Iris pigment epithelial cell (primary cell): ENCODE measurements at regions not wholly inside any gene's neighbourhood (a gene's known extent, or its start where the extent isn't known, plus 50 kb on each side); places are given as distances from the start of the nearest gene placed in this dataset.
"Not testable (repeated sequence)": the region's sequence is repeated elsewhere in the genome, so short reads cannot be mapped to it uniquely, and the experiment has no call there.

ENCODE experiments used
- DNase-seq: peaks from one replicate; pipeline ENCODE4 v3.0.0-alpha.2; 2011; ENCODE audit warnings: low read depth

DNA sequence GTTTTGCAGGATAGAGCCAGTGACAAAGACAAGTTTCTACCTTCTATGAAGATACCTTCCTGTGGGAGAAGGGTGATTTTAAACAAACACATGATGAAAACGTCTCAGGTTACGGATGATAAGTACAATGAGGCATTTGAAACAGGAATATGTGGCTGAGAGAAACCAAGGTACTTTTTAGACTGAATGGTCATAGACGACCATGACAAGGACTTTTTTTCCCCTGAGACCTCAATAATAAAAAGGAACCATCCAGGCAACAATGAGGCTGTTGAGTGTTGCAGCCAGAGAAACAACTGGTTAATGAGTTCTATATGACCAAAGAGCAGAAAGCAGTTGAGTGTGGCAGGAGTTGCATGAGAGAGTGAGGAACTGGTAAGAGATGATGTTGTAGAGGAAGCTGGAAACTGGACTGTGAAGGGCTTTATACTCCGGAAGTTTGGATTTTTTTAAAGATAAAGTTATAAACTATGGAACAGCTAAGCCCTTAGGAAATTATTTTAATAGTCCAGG, 306.1 kb upstream of the CYRIA start:
- no peak for DNase-seq

DNA sequence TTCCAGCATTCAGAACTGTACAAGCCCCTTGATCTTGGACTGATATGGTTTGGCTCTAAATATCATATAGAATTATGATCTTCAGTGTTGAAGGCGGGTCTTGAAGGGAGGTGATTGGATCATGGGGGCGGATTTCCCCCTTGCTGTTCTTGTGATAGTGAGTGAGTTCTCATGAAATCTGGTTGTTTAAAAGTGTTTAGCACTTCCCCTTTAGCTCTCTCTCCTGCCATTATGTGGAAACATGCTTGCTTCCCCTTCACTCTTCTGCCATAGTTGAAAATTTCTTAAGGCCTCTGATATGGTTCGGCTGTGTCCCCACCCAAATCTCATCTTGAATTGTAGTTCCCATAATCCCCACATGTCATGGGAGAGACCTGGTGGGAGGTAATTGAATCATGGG, 305.3 kb upstream of the CYRIA start:
- not testable (repeated sequence) for DNase-seq

DNA sequence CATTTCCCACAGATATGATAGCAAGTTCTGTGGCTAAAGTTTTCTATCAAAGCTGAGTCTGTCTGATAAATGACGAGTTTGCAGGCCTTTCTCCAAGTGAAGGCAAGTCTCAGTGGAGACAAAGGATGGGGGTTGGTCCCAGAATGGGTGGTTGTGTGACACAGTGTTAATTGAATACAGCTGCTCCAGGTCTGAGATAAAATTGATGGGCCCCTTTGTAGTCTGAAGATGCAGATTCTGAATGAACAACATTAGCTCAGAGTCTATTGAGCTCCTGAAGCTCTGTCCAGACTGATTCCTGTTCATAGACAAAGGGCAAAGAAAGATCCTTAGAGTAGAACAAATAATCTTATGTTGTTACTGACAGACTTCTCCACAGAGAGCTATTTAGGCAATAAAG, 296.9 kb upstream of the CYRIA start:
- DNase-seq: no peak

DNA sequence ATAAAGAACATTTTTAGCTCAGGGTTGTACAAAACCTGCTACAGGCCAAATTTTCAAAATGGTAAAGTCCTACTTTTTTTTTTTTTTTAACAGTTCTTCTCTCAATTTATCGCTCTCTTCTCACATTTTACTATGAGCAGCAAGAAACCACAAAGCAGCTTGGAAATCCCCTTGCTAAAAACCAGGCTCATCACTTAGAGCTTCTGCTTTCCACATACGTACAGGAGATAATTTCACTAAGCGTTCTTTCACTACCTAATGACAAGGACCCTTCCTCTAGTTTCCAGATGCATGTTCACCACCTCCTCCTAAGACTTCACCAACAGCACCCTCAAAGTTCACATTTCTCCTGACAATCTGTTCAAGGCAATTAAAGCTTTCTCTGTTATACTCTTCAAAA, 294.9 kb upstream of the CYRIA start:
- no peak for DNase-seq

DNA sequence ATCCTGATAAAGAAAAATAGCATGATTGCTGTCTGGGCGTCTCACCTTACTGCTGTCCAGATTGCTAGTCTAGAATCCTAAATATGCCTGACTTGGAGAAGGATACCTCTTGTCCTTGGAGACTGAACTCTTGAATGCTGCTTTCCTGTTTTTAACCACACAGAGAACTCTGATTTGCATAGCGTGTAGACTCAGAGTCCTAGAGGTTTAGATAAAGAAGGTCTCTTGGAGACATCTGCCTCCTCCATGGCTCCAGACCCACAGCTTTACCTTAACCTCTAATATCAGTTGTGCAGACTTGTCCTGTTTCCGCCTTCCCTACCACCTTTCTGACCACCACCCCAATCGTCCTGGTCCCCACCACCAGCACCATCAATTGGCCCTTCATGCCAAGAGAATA, 292.6 kb upstream of the CYRIA start:
- no peak for DNase-seq

DNA sequence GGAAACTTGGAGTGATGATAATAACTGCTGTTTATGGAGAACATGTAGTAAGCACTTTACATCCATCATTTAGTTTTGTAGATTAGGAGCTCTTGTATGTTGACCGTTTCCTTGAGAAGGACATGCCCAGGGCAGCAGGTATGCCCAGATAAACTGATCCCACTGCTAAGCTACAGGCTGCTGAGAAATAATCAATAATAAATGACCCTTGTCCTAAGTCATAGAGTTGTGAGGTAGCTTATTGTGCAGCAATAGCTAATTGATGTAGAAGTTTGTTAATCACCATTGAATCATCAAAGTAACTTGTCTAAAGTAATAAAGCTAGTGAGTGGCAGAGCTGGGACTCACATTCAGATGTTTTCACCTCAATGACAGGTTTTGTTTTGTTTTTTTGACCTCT, 287.2 kb upstream of the CYRIA start:
- no peak for DNase-seq

DNA sequence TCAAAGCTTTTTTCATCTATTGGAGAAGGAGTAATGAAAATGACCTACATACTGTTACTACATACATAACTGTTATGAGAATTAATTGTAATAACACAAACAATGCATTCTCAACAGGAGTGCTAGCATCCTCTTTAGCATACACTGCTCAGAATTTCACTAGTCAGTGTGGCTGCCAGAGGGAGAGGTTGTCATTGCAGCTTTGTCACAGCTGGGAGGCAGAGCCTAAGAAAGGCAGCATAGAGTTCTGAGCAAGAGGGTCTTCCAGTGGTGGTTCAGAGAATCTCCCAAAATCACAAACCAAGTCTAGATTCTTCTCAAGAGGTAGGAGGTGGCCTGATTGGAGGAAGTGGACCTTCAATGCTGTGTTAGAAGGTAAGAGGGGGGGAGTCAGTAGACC, 286.7 kb upstream of the CYRIA start:
- DNase-seq: no peak

DNA sequence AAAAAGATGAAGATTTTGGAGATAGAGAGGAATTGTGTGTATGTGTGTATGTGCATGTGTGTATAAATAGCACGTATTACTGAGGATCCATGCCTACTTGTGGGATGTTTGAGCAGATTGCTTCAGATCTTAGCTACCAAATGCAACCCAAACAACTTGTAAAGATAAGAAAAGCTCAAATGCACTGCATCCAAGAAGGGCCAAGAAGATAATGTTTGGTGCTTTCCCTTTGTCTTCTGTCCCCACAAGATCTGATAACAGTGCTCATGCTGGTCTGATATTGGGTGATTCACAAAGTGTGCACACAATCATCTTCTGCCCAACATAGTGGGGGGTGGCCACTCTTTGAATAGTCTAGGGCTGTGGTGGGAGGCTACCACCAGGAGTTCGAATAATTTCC, 284.8 kb upstream of the CYRIA start:
- no peak for DNase-seq

DNA sequence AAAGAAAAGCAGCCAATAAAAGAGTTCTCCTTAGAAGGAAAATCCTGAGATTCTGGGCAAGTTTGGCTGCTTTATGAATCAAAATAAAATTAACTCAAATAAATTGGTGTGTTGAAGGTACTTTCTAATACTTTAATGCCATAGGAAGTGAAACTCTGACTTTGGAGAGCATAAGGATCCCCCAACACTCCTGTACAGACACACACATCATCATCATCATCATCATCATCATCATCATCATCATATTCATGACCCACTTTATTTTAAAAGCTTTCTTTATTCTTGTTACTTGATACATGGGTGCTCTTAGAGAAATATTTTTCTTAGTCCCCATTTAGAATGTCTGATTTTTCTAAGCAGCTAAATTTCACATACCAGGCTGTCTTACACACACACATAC, 283.1 kb upstream of the CYRIA start:
- no peak for DNase-seq

DNA sequence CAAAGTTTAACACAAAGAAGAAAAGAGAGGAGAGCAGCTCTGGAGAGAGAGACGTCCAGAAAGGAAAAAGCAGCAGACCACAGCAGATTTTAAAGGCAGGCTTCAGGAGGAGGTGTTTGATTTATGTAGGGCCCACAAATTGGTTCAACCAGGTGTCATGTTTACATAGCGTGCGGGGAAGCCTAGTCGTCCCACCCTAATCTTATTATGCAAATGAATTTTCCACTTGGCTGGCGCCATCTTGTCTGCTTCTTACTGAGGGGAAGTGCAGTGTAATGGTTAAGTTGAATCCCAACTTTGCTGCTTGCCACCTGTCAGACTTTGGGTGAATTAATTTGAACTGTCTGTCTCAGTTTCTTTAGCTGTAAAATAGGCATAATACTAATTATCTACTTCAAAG, 282.4 kb upstream of the CYRIA start:
- no peak for DNase-seq

DNA sequence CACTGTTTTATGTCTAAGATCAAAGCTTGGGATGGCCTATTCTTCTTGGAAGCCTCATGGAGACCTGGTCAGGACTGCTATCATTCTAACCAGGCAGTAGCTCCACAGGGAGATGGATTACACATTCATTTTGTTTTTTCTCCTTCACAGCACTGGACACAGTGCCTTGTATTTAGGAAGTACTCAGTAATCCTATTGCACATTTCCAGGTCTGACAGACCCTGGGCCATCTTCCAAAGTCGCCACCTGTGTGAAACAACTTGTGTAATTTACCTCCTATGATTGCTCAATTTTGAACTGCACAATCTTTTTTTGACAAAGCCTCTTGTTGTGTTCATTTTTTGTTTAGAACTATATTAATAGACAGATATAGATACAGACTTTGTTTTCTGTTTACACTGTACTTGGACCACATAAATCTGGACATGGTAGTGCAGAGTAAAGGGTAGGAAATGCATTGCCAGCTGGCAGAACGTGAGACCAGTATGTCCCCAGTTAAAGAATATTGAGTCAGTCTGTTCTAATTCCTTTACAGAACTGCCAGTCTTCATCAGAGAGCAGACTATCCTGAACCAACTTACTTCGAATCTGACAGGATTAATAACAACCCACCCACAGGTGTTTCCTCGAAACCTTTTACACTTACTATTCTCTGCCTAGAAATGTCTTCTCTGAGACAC, 277.8 kb upstream of the CYRIA start:
- no peak for DNase-seq

DNA sequence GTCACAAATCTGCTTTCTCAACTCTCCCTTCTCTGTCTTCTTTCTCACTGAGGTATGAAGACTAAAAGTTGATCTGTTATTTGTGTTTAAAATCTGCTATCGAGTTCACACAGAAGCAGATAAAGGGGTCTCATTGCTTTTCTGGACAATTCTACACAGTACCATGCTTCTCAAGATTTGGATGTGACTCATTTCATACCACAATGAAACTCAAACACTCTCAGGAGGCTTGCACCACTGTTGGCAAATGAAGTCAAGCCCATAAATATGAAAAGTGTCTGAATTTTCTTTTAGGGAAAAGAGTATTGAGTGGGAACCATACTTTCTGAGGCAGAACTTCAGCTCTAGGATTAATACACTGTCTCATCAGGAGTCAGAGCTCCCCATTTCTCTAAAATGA, 274.6 kb upstream of the CYRIA start:
- no peak for DNase-seq

DNA sequence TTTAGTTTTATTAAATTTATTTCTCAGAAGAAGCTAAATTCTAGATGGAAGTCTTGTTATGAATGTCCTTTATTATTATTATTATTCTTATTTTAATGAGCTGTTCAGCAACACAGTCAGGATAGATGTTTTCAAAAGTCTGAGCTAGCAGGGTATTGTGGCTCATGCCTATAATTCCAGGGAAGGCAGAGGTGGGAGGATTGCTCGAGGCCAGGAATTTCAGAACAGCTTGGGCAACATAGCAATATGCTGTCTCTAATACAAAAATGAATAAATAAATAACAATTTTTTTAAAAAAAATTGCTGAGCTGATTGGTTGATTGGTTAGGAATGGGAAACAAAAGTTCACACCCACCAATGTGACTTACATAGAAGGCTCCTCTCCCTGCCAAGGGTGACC, 274.1 kb upstream of the CYRIA start:
- no peak for DNase-seq

DNA sequence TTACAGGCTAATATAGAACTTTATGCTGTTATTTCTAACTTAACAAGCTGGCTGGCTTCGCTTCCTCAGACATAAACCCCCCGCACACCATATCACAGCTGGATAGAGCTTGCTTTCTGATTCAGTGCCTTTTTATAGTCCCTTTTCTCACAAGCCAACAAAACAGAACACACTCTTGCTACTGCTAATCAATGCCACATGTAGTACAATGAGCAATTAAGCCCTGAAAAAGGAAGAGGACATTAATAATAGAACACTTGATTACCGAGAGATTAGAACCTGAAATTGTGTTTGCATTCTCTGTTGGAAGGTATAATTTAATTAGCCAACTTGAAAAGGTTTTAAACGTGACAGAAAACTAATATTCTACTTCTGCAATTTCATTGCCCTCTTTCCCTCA, 267.7 kb upstream of the CYRIA start:
- no peak for DNase-seq

DNA sequence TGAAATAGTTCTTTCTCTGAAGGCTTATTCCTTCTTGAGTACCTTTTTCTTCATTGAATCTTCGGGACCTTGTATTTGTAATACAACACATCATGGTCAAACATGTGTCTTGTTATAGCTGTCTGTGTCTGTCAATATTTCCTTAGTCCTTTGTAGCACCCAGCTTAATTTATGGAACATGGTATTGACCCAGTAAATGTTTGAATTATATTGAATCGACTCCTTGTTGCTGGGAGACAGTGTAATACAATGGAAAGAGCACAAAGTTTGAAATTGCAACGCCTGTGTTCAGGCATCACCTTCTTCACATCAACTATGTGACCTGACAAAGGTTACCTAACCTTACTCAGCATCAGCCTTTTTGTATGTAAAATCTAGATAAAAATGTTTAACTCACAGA, 267.2 kb upstream of the CYRIA start:
- no peak for DNase-seq

DNA sequence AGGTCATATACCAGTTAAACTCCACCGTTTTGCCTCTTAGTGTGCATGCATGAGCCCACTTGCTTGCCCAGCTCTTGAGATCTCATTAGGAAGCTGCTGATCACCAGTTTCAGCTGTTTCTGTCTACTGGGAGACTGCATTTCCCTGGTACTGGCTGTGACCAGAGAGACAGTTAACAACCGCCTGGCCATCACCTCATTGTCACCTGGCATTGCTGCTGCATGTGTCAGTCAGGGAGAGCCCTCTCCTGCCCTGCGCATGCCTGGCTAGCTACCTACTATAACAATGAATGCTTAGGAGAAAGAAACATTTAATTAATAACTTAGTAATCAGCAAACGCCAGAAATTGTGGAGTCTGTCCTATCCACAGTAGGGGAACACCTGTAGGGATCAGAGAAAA, 265.8 kb upstream of the CYRIA start:
- DNase-seq: no peak

DNA sequence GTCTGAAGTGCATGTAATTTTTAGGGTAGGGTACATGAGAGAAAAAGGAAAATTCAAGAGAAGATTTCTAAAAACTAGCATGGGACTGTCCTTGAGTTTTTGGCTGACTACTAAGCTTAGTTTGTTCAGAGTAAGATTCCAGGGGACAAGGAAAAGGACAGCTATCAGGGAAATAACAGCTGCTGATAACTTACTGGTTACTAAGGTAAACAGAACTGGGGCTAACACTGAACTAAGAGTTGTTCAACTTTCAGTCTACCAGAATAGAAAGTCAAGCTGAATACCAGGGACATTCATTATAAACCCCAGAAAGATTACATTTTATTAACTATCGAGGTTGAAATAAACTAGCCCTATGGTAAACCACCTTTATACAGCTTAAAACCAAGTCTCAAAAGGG, 261.8 kb upstream of the CYRIA start:
- no peak for DNase-seq

DNA sequence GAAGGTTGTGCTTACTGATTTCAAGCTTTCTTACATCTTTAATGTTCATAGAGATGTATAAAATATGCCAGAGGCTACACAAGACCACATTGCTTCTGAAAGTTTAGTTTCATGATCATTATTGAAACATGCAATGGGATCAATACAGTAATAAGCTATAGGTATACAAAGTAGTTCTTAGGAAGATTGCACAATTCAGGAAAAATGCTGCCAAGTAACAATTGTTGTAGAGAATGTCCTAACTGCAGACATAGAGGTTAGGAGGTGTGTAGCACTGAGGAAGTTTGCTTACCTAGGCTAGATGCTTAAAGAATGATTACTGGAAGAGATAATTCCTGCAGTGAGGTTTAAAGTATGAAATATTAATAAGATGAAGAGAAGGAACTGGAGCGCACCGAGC, 259.5 kb upstream of the CYRIA start:
- DNase-seq: no peak

DNA sequence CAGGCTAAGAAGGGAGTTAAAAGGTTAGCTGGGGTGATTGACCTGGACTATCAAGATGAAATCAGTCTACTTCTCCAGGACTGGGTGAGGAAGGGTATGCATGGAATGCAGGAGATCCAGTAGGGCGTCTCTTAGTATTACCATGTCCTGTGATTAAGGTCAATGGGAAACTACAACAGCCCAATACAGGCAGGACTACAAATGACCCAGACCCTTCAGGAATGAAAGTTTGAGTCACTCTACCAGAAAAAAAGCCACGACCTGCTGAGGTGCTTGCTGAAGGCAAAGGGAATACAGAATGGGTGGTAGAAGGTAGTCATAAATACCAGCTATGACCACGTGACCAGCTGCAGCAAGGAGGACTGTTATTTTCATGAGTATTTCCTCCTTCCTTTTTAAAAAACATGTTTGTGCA, 249.7 kb upstream of the CYRIA start:
- DNase-seq: not testable (repeated sequence)

DNA sequence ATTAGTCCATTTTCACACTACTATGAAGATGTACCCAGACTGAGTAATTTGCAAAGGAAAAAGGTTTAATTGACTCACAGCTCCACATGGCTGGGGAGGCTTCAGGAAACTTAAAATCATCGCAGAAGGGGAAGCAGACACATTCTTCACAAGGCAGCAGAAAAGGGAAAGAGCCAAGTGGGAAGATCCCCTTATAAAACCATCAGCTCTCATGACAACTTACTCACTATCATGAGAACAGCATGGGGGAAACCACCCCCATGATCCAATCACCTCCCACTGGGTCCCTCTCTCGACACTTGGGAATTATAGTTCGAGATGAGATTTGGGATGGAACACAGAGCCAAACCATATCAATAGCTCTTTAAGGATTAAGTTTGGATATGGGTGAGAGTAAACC, 246.1 kb upstream of the CYRIA start:
- DNase-seq: no peak

DNA sequence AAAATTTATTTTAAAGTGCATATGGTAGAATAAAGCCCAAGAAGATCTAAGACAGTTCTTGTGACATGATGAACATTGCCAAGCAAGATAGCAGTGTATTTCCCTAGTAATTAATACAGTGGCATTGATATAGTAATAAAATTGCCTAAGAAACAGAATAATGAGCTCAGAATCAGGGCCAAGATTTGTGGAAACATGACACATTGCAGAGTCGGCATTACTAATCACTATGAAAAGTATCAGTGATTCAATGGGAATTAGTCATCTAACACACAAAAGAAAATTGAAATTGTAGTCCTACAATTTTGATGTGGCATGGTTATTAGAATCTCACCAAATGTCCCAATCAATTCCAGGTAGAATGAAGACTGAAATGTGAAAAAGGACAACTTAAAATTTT, 243.0 kb upstream of the CYRIA start:
- DNase-seq: peak; percentile 7

DNA sequence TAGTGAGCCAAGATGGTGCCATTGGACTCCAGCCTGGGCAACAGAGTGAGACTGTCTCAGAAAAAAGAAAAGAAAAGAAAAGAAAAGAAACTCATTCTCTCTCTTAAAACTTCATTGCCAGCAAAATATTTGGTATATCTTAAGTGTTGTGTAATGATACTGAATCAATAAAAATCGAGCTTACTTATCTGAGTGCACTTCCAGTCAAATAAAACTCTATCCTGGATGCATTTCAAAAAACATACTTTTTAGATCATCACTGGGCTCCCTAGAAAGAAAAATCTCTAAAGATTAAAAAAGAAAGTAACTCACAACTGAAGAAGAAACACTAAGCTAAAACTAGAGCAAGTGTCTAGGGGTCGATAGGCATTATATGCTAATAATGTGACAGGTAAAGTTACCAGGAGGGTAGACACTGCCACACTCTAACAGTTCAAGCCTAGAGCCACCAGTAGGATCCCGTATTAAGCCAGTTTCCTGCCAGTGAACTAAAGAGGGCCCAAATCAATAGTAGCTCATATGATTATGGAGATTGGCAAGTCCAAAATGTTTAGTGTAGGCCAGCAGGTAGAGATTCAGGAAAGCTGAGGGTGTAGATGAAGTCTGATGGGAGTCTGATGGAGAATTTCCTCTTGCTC, 242.1 kb upstream of the CYRIA start:
- DNase-seq: no peak

DNA sequence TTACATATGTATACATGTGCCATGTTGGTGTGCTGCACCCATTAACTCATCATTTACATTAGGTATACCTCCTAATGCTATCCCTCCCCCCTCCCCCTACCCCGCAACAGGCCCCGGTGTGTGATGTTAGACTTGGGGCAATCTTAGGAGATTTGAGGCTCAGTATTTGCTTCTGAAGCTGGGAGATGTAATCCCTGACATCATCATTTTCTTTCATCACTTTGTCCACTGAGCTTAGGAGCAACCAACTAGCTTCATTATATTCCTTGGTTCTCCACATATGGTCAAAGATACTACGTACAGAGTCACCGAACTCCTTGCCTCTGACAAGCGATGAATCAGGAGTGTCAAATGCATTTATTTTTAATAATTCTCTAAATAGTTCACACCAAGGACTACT, 239.7 kb upstream of the CYRIA start:
- DNase-seq: not testable (repeated sequence)

DNA sequence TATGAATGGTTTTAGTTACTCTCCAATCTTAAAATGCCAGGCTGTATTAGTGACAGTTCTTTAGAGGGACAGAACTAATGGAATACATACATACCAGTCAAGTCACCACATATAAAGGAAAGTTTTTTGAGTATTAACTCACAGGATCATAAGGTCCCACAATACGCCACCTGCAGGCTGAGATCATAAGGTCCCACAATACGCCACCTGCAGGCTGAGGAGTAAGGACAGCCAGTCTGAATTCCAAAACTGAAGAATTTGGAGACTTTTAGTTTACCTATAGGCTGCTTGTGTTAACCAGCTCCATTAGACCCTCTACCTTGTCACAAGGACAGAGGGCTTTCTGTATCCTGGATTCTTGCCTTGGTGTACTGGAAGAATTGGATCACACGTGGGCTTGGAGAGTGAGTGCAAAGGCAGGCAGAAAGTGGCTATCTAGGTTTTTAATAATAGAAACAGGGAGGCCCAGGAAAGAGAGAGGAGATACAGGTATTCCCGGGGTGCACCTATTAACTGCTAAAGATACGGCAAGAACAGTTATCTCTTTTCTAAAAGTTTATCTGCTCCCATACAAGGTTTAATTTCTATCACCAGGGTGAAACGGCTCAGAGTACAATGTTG, 234.9 kb upstream of the CYRIA start:
- peak; percentile 4 for DNase-seq
